Urinary bladder (tissue), 3 donors: ENCODE measurements at regions not wholly inside any gene's neighbourhood (a gene's known extent, or its start where the extent isn't known, plus 50 kb on each side); places are given as distances from the start of the nearest gene placed in this dataset.
"Not testable (repeated sequence)": the region's sequence is repeated elsewhere in the genome, so short reads cannot be mapped to it uniquely, and the experiment has no call there.

Experiments used
- DNase-seq: peaks from one replicate; pipeline ENCODE4 v3.0.0-alpha.2; 2015; ENCODE audit errors: extremely low spot score
- H3K27ac ChIP-seq: one replicate; pipeline ENCODE4 v1.5.1; 2013; ENCODE audit warnings: low read depth, mild to moderate bottlenecking, moderate library complexity
- H3K36me3 ChIP-seq: one replicate; pipeline ENCODE4 v1.6.1; 2013; ENCODE audit warnings: mild to moderate bottlenecking, moderate library complexity; ENCODE audit not compliant: insufficient read depth
- H3K4me1 ChIP-seq: one replicate; pipeline ENCODE4 v1.6.1; 2013; ENCODE audit warnings: mild to moderate bottlenecking, moderate library complexity; ENCODE audit not compliant: insufficient read depth
- H3K4me3 ChIP-seq: one replicate; pipeline ENCODE4 v1.5.1; 2013; ENCODE audit warnings: low read depth, low read length
- WGBS: extraction: QIAGEN DNeasy Blood & Tissue Kit; methylation state at CpG from one replicate; pipeline ENCODE4 v1.1.7; 2013; 5-methylcytosine and 5-hydroxymethylcytosine counted together
- donor health status: healthy with polysubstance abuse.
- donor health status: healthy.

DNA sequence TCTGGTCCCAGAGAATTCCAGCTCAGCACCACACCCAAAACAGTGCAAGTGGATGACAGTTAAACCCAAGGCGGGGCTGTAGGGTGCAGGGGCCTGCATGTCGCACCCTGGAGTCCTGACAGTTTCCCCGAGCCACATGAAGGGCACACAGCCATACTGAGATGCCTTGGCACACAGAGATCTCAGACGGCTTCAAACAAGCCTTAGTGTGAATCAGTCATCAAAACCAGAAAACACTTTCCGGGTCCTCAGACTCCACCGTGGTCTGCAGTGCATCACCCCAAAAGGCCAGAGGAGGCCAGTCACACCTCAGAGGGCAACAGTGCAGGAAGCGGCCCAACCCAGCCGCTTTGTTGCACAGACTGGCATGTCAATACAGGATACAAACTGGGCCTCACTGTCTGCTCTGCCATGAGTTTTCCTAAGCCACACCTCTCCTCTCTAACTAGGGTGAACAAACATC, 64.6 kb upstream of the ENPP6 start:
- no peak for DNase-seq
- Histone ChIP-seq H3K36me3 (no peaks in the 10 kb centered on the region), H3K4me3 (no peak overlapping the region), H3K4me1 (no peaks in the 10 kb centered on the region), H3K27ac (no peak overlapping the region)
- WGBS: 66% methylated on average over 8 of the region's 8 CpGs

DNA sequence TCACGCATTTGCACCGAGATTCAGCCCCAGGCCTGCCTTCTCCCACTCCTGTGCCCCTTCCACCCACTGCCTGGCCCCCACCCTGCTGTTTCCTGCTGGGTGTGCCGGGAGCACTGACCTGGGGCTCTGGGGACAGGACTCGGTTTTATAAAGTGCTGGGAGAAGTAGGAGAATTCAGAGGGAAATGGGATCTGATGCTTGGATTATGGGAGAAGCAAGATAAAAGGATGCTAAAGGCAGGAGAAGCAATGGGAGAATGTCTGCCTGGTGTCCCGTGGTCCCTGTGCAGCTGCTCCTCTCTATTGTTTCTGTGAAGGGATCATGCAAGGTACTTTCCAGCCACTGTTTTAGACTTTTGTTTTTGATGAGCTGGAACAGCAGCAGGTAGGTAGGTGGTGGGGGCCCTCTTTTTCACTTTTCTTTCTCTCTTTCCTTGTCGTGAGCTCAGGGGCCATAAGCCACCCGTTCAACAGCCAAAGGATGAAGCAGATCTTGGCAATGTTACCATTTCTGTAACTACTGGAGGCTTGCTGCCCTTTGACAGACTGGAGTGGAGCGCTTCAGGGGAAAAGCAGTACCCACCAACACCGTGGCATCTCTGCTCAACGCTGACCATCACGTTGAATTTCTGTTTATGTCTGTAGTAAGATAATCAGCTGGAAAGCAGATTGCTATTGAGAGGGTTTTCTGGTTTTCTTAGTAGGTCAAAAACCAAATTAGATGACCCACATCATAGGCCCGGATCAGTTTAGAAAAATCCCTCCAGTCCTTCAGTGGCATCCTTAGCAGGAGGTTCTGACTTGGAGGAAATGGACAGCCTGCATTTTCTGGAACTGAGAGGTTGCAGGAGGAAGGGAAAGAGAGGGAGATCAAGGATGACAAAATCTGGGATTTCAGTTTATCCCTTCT, 63.8 kb upstream of the ENPP6 start:
- WGBS: 71% methylated on average over 12 of the region's 12 CpGs
- no peaks in the 10 kb centered on the region for H3K4me1 ChIP-seq
- H3K27ac ChIP-seq: no peak overlapping the region
- no peak overlapping the region for H3K4me3 ChIP-seq
- no peak for DNase-seq
- no peaks in the 10 kb centered on the region for H3K36me3 ChIP-seq

DNA sequence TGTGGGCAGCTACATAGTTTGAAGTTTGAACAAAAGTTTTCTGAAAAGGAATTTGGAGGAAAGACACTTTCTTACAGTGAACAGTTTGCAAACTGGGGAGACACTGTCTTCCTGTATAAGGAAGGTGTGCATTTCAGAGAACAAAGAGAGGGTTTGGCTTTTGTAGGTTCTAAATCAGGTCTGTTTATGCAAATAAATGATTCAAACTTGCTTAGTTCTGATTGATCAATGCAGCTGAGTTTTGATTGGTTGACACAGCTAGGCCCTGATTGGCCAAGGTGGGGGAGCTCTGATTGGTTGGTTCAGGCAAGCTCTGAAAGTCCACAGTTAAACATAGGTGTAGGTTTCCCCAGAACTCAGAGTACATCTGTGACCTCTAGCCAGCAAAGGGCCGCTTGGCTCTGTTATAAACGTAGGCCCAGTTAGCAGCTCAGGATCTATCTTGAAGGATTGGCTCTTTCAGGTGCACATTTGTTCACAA, 63.0 kb upstream of the ENPP6 start:
- 95% methylated on average over 2 of the region's 2 CpGs for WGBS
- no peaks in the 10 kb centered on the region for H3K36me3 ChIP-seq
- H3K27ac ChIP-seq: no peak overlapping the region
- no peak for DNase-seq
- H3K4me1 ChIP-seq: no peaks in the 10 kb centered on the region
- no peak overlapping the region for H3K4me3 ChIP-seq

DNA sequence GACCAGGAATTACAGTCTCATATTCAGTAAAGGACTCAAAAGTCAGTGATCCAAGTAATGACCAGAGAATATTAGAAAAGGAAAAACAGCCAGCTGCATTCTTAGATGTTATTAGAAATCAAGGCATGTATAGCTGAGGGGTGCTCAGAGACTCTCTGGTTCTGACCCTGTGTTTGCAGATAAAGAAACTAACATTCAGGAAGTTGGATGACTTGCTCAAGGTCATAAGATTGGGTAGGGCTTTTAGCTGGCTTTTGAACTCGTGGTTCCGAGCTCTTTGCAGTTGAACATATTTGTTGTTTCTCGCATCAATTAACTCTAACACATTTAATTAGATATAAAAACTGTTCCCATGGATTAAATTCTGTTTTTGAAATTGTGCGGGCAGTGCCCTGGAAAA, 62.5 kb upstream of the ENPP6 start:
- Histone ChIP-seq H3K4me1 (no peaks in the 10 kb centered on the region), H3K36me3 (no peaks in the 10 kb centered on the region), H3K27ac (no peak overlapping the region), H3K4me3 (no peak overlapping the region)
- no peak for DNase-seq
- WGBS: 91% methylated on average over 4 of the region's 4 CpGs

DNA sequence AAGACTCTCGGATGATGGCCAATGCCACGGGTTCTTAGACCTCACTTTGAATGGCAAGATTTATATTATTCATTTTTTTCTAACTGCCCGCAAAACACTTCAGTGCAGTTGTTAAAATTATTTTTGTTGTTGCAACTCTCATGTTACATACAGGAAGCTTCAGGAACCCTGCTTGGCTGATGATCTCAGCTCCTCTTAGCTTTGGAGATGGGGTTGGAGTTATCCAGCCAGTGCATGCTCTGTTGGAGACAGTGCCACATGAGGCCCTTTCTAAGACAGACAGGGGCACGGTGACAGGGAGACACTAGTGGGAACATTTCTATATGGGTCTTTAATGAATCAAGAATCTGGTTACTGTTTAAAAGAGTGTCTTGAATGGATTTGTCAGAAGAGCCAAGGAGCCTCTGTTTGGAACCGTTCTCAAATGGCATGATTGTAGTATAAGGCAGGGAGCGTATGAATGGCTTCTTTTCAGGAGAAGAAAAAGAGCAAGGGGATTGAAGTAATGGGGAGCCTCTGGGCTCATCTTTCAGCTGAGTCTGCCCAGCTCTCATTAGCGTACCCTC, 61.9 kb upstream of the ENPP6 start:
- Histone ChIP-seq H3K36me3 (no peaks in the 10 kb centered on the region), H3K4me3 (no peak overlapping the region), H3K27ac (no peak overlapping the region), H3K4me1 (no peaks in the 10 kb centered on the region)
- 87% methylated on average over 7 of the region's 7 CpGs for WGBS
- no peak for DNase-seq

DNA sequence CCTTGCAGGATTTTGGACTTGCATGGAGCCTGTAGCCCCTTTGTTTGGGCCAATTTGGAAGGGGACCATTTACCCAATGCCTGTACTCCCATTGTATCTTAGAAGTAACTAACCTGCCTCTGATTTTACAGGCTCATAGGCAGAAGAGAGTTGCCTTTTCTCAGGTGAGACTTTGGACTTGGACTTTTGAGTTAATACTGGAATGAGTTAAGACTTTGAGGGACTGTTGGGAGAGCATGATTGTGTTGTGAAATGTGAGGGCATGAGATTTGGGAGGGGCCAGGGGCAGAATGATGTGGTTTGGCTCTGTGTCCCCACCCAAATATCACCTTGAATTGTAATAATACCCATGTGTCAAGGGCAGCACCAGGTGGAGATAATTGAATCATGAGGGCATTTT, 60.1 kb upstream of the ENPP6 start:
- not testable (repeated sequence) for DNase-seq, H3K27ac ChIP-seq, H3K4me3 ChIP-seq, H3K4me1 ChIP-seq, H3K36me3 ChIP-seq

DNA sequence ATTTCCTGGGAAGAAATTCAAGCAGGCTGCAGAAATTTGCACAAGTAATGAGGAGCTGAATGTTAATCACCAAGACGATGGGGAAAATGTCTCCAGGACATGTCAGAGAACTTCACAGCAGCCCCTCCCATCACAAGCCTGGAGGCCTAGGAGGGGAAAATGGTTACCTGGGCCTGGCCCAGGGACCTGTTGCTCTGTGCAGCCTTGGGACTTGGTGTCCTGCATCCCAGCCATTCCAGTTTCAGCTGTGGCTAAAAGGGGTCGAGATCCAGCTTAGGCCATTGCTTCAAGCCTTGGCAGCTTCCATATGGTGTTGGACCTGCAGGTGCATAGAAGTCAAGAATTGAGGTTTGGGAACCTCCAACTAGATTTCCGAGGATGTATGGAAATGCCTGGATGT, 59.3 kb upstream of the ENPP6 start:
- not testable (repeated sequence) for H3K4me1 ChIP-seq, H3K36me3 ChIP-seq, H3K4me3 ChIP-seq, H3K27ac ChIP-seq, DNase-seq
- 81% methylated on average over 3 of the region's 3 CpGs for WGBS

DNA sequence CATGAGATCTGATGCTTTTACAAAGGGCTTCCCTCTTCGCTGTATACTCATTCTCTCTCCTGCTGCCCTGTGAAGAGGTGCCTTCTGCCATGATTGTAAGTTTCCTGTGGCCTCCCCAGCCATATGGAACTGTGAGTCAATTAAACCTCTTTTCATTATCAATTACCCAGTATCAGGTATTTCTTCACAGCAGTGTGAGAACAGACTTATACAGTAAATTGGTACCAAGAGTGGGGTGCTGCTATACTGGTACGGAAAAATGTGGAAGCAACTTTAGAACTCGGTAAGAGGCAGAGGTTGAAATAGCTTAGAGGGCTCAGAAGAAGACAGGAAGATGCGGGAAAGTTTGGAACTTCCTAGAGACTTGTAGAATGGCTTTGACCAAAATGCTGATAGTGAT, 58.7 kb upstream of the ENPP6 start:
- 72% methylated on average over 4 of the region's 4 CpGs for WGBS
- H3K27ac ChIP-seq, DNase-seq, H3K4me3 ChIP-seq, H3K4me1 ChIP-seq, H3K36me3 ChIP-seq: not testable (repeated sequence)

DNA sequence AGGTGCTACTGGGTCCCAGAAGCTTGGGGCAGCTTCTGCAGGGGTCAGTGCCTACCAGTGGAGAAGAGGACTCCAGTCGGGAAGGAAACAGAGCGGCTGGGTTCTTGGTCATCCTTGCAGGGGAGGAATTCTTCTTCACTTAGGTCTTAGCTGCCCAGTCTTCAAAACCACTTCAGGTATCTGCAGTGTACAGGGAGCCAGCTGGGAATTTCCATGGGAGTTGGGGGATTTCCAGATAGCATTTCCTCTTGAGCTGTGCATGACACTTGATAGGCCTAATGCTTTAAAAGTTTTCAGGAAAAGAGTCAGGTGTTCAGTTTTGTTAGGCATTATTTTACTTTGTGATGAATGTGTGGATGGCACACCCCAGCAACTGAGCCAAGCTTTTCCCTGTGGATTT, 58.1 kb upstream of the ENPP6 start:
- Histone ChIP-seq H3K36me3 (no peaks in the 10 kb centered on the region), H3K4me3 (no peak overlapping the region), H3K27ac (no peak overlapping the region), H3K4me1 (no peaks in the 10 kb centered on the region)
- no peak for DNase-seq
- 88% methylated on average over 2 of the region's 2 CpGs for WGBS

DNA sequence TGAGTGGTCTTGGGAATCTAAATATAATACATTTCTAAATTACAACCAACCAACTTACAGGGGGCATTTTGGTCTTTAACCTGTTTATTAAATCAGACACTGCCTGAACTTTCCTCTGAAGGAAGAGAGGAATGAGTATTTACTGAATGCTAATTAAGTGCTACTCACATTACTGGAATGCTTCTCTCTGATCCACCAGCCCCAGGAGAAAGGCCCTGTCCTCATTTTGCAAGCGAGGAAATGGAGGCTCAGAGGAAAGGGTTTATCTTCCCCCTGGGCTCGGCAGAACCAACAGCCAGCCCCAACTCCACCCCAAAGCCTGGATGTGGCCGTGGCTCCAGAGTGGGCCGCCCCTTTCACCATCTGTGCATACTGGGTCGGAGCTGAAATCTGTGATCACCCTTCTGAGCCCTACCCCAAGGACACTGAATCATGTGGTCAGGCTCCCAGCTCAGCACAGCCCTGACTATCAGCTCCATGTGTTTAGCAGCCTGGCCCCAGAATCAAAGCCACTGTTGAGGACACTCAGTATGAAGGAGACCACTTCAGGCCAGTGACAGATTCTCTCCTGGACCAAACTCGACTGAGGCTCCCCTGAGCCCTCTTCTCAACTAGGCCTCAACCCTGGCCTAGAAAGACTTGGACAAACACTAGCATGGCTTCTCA, 56.7 kb upstream of the ENPP6 start:
- no peak overlapping the region for H3K4me3 ChIP-seq
- no peak overlapping the region for H3K27ac ChIP-seq
- WGBS: 80% methylated on average over 6 of the region's 6 CpGs
- no peak for DNase-seq
- H3K36me3 ChIP-seq: no peaks in the 10 kb centered on the region
- no peaks in the 10 kb centered on the region for H3K4me1 ChIP-seq

DNA sequence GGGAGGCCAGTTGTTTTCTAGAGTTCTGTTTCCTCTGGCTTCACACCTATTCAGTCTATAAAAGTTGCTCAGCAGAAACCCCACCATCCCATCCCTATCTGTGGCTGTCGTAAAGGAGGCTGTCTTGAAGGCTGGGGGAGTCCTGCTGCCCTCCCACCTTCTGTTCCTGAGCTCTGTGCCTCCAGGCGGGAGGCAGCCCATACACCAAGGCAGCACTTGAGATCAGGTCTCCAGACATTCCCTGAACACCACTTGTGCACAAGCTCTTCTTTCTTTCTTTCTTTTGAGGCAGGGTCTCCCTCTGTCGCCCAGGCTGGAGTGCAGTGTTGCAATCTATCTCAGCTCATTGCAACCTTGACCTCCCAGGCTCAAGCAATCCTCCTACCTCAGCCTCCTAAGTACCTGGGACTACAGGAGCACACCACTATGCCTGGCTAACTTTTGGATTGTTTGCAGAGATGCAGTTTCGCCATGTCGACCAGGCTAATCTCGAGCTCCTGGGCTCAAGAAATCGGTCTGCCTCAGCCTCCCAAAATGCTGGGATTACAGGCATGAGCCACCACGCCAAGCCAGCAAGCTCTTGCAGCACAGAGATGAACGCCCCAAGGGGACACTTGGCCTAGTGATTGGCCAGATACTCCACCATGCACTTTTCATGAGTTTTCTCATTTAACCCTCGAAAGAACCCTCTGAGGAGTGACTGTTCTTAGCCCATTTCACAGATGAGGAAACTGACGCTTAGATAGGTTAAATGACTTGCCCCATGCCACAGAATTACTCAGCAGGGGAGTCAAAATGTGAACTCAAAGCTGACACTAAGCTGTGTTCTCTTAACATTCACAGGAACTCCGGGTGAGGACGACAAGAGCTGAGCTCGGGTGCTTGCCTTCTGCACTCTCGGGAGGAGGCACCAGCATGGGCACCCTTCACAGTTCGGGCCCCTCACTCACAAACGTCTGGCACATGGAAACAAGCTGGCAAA, 55.8 kb upstream of the ENPP6 start:
- 81% methylated on average over 17 of the region's 17 CpGs for WGBS
- H3K4me3 ChIP-seq: no peak overlapping the region
- no peak for DNase-seq
- H3K27ac ChIP-seq: no peak overlapping the region
- H3K4me1 ChIP-seq: no peaks in the 10 kb centered on the region
- H3K36me3 ChIP-seq: no peaks in the 10 kb centered on the region

DNA sequence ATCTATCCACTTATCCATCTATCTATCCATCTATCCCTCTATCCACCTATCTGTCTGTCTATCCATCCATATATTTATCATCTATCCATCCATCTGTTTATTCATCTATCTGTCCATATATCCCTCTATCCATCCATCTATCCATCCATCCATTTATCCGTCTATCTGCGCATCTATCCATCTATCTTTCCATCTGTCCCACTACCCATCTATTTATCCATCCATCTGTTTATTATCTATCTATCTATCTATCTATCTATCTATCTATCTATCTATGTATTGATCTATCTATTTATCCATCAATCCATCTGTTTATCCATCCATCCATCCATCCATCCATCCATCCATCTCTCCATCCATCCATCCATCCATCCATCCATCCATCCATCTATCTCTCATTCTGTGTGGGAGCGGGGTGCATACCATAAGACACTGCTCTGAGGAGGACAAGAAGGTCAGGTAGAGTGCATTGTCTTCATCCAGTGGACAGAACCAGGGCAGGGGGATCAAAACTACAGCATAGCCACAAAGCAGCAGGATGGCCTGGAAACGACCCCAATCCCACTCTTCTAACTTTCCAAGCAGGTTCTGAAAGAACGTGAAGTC, 53.2 kb upstream of the ENPP6 start:
- 94% methylated on average over 5 of the region's 5 CpGs for WGBS
- Histone ChIP-seq H3K27ac (no peak overlapping the region), H3K4me3 (no peak overlapping the region), H3K36me3 (no peaks in the 10 kb centered on the region), H3K4me1 (no peaks in the 10 kb centered on the region)
- DNase-seq: no peak
